Suprapubic skin (tissue), 4 donors: ENCODE measurements at regions not wholly inside any gene's neighbourhood (a gene's known extent, or its start where the extent isn't known, plus 50 kb on each side); places are given as distances from the start of the nearest gene placed in this dataset.

Experiments
- DNase-seq, 2 donors: peaks; one replicate each; pipeline ENCODE4 v3.0.0-alpha.2; 2019; ENCODE audit warnings: low spot score in 2 of 2
- H3K27ac ChIP-seq: fragments of 200-600 bp; sonication (generic); one replicate; pipeline ENCODE4 v1.5.1; 2019
- H3K27me3 ChIP-seq: fragments of 200-600 bp; sonication (generic); one replicate; pipeline ENCODE4 v1.5.1; 2019
- H3K36me3 ChIP-seq: fragments of 200-600 bp; sonication (generic); one replicate; pipeline ENCODE4 v1.5.1; 2019
- H3K4me1 ChIP-seq: fragments of 200-600 bp; sonication (generic); one replicate; pipeline ENCODE4 v1.5.1; 2019
- H3K4me3 ChIP-seq: fragments of 200-600 bp; sonication (generic); one replicate; pipeline ENCODE4 v1.5.1; 2019; ENCODE audit warnings: mild to moderate bottlenecking
- H3K9me3 ChIP-seq: fragments of 200-600 bp; sonication (generic); one replicate; pipeline ENCODE4 v1.5.1; 2019
- CTCF ChIP-seq, 2 donors: fragments of 200-600 bp in 1 of 2; fragments of 450-650 bp in 1 of 2; sonication (generic) in 1 of 2; IDR thresholded peaks; one replicate each; pipeline ENCODE4 v1.5.1; 2016 to 2019; ENCODE audit warnings: antibody characterized with exemption in 2 of 2, mild to moderate bottlenecking in 1 of 2, moderate library complexity in 1 of 2
- EP300 ChIP-seq: sonication (generic); formaldehyde crosslinking; IDR thresholded peaks from one replicate; pipeline ENCODE4 v1.6.1; 2017; ENCODE audit warnings: antibody characterized with exemption
- POLR2A ChIP-seq, 2 donors: fragments of 450-650 bp; IDR thresholded peaks; one replicate each; pipeline ENCODE4 v1.6.1; 2017; ENCODE audit warnings: antibody characterized with exemption in 2 of 2, mild to moderate bottlenecking in 2 of 2, moderate library complexity in 2 of 2
- POLR2AphosphoS5 ChIP-seq, 3 donors: sonication (generic); formaldehyde crosslinking; IDR thresholded peaks; one replicate each; pipeline ENCODE4 v1.6.1; 2017; ENCODE audit warnings: antibody characterized with exemption in 3 of 3
- WGBS: methylation state at CpG from one replicate; pipeline ENCODE4 v1.1.5; 2018; 5-methylcytosine and 5-hydroxymethylcytosine counted together

- TF ChIP-seq POLR2A (IDR thresholded peaks at IDR 0.05) (no peak), CTCF (IDR thresholded peaks at IDR 0.05) (no peak), POLR2AphosphoS5 (IDR thresholded peaks at IDR 0.05) (no peak), EP300 (no peak)
- H3K27me3 ChIP-seq, result no peaks in the 10 kb centered on the region
- H3K4me3 ChIP-seq, result no peak overlapping the region
- WGBS, result 90% methylated on average over 8 of the region's 9 CpGs
- peaks cover 15% of the 10 kb centered on the region for H3K4me1 ChIP-seq
- H3K9me3 ChIP-seq, result no peaks in the 10 kb centered on the region
- no peak overlapping the region for H3K27ac ChIP-seq
- no peak for DNase-seq
- H3K36me3 ChIP-seq, result no peaks in the 10 kb centered on the region
Observed at GRCh38 chr15:70159001-70159712, 61.4 kb upstream of the TLE3 start.

- peaks cover 15% of the 10 kb centered on the region for H3K4me1 ChIP-seq
- H3K4me3 ChIP-seq, result no peak overlapping the region
- H3K27me3 ChIP-seq, result no peaks in the 10 kb centered on the region
- H3K36me3 ChIP-seq, result no peaks in the 10 kb centered on the region
- DNase-seq, result no peak
- WGBS, result 98% methylated on average over 5 of the region's 9 CpGs
- no peak overlapping the region for H3K27ac ChIP-seq
- no peaks in the 10 kb centered on the region for H3K9me3 ChIP-seq
- TF ChIP-seq CTCF (IDR thresholded peaks at IDR 0.05) (no peak), POLR2A (IDR thresholded peaks at IDR 0.05) (no peak), EP300 (no peak), POLR2AphosphoS5 (IDR thresholded peaks at IDR 0.05) (no peak)
Observed at GRCh38 chr15:70158309-70159000, 60.7 kb upstream of the TLE3 start.

- H3K9me3 ChIP-seq, result no peaks in the 10 kb centered on the region
- H3K36me3 ChIP-seq, result no peaks in the 10 kb centered on the region
- no peak overlapping the region for H3K4me3 ChIP-seq
- 57% methylated on average over 17 of the region's 17 CpGs for WGBS
- TF ChIP-seq POLR2AphosphoS5 (IDR thresholded peaks at IDR 0.05), result no peak
- no peak for TF ChIP-seq POLR2A (IDR thresholded peaks at IDR 0.05)
- H3K27me3 ChIP-seq, result no peaks in the 10 kb centered on the region
- DNase-seq, result no peak
- H3K4me1 ChIP-seq, result peaks cover 15% of the 10 kb centered on the region
- H3K27ac ChIP-seq, result no peak overlapping the region
Observed at GRCh38 chr15:70156671-70157271, 59.1 kb upstream of the TLE3 start.

GRCh38 chr15:70154718-70155347, 57.1 kb upstream of the TLE3 start:
- no peak overlapping the region for H3K4me3 ChIP-seq
- H3K27me3 ChIP-seq, result no peaks in the 10 kb centered on the region
- DNase-seq, result no peak
- H3K36me3 ChIP-seq, result no peaks in the 10 kb centered on the region
- TF ChIP-seq POLR2AphosphoS5 (IDR thresholded peaks at IDR 0.05), result no peak
- TF ChIP-seq POLR2A (IDR thresholded peaks at IDR 0.05), result no peak
- TF ChIP-seq CTCF (IDR thresholded peaks at IDR 0.05), result no peak
- TF ChIP-seq EP300, result no peak
- 85% methylated on average over 12 of the region's 12 CpGs for WGBS
- H3K4me1 ChIP-seq, result peaks cover 12% of the 10 kb centered on the region
- no peak overlapping the region for H3K27ac ChIP-seq
- H3K9me3 ChIP-seq, result no peaks in the 10 kb centered on the region

GRCh38 chr15:70153921-70154717, 56.4 kb upstream of the TLE3 start:
- peaks cover 12% of the 10 kb centered on the region for H3K4me1 ChIP-seq
- no peak for DNase-seq
- no peaks in the 10 kb centered on the region for H3K9me3 ChIP-seq
- no peaks in the 10 kb centered on the region for H3K27me3 ChIP-seq
- no peak overlapping the region for H3K27ac ChIP-seq
- H3K36me3 ChIP-seq, result no peaks in the 10 kb centered on the region
- H3K4me3 ChIP-seq, result no peak overlapping the region
- TF ChIP-seq EP300, result no peak
- TF ChIP-seq POLR2AphosphoS5 (IDR thresholded peaks at IDR 0.05), result no peak
- WGBS, result 80% methylated on average over 27 of the region's 27 CpGs
